Cardiac fibroblast (primary cell): ENCODE measurements at regions not wholly inside any gene's neighbourhood (a gene's known extent, or its start where the extent isn't known, plus 50 kb on each side); places are given as distances from the start of the nearest gene placed in this dataset.

ENCODE experiments used
- DNase-seq, 2 donors: peaks; one replicate each; pipeline versions ENCODE4 v3.0.0 to v3.0.0-alpha.2; 2010; ENCODE audit warnings: low read depth in 2 of 2
- H3K4me3 ChIP-seq, 2 donors: replicated peaks in 1 of 2; 1 replicate in 1 of 2; 2 replicates in 1 of 2; pipeline ENCODE4 v1.5.1; 2011; ENCODE audit warnings: low read depth in 2 of 2, low read length in 2 of 2, mild to moderate bottlenecking in 2 of 2, moderate library complexity in 1 of 2
- TF ChIP-seq, protein P1 (sequence below): IDR thresholded peaks from one replicate; pipeline ENCODE4 v1.5.1; 2011; ENCODE audit warnings: low read depth, mild to moderate bottlenecking, low read length, inconsistent platforms

GRCh38 chr4:63904201-63904600 is 505.0 kb downstream of the TECRL start:
- TF ChIP-seq, protein P1, sequence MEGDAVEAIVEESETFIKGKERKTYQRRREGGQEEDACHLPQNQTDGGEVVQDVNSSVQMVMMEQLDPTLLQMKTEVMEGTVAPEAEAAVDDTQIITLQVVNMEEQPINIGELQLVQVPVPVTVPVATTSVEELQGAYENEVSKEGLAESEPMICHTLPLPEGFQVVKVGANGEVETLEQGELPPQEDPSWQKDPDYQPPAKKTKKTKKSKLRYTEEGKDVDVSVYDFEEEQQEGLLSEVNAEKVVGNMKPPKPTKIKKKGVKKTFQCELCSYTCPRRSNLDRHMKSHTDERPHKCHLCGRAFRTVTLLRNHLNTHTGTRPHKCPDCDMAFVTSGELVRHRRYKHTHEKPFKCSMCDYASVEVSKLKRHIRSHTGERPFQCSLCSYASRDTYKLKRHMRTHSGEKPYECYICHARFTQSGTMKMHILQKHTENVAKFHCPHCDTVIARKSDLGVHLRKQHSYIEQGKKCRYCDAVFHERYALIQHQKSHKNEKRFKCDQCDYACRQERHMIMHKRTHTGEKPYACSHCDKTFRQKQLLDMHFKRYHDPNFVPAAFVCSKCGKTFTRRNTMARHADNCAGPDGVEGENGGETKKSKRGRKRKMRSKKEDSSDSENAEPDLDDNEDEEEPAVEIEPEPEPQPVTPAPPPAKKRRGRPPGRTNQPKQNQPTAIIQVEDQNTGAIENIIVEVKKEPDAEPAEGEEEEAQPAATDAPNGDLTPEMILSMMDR, result no peak
- no peak for DNase-seq
- H3K4me3 ChIP-seq, result no peak overlapping the region

GRCh38 chr4:63901304-63901703 is 507.9 kb downstream of the TECRL start:
- TF ChIP-seq, protein P1, result no peak
- no peak for DNase-seq
- H3K4me3 ChIP-seq, result no peak overlapping the region

DNA sequence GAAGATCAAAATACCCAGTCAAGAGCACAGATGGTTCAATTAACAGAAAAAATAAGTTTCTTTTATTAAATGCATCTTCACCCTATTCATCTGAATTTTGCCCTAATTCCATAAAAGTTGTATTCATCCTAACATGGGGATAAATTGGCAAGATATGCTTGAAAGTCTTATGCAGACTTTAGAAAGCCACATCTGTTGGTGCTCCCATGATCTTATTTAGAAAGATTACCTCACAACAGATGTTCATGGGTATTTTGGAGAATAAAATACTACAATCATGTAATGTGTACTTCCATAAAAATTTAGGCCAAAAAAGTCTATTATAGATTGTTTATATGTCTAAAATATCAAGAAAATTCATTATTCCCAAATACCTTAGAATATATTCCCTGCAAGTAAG is 510.3 kb downstream of the TECRL start:
- TF ChIP-seq, protein P1, result no peak
- H3K4me3 ChIP-seq, result no peak overlapping the region

GRCh38 chr4:63894161-63894560 is 515.1 kb downstream of the TECRL start:
- DNase-seq, result no peak
- TF ChIP-seq, protein P1, result no peak
- no peak overlapping the region for H3K4me3 ChIP-seq

More for the DNA sequence above, 510.3 kb downstream of the TECRL start:
- no peak for DNase-seq

GRCh38 chr4:63869370-63869769 is 539.9 kb downstream of the TECRL start:
- no peak overlapping the region for H3K4me3 ChIP-seq
- no peak for DNase-seq
- TF ChIP-seq, protein P1, result no peak

- no peak overlapping the region for H3K4me3 ChIP-seq
- TF ChIP-seq, protein P1, result no peak
- DNase-seq, result no peak
Observed at GRCh38 chr4:63851496-63851895, 557.8 kb downstream of the TECRL start.

DNA sequence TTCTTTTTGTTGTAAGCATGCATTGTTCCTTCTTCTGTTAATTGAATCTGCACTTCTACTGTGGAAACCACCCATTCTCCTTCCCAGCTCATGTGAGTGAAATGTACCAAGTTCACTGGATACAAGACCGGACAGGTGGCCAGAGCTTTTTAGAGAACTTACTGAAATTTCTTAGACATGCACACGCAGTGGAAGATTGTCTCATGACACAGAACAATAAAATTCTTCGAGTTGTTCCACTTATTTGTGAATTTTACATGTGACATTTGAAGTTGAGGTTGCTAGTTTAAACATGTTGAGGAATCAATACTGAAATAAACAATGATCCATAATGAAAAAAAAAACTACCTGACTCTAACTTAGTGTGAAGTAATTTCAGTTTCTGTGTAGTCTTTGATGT is 568.0 kb downstream of the TECRL start:
- TF ChIP-seq, protein P1, result no peak
- no peak for DNase-seq

More for the DNA sequence above, 568.0 kb downstream of the TECRL start:
- H3K4me3 ChIP-seq, result no peak overlapping the region
